HS-27A (cell line): ENCODE measurements at regions not wholly inside any gene's neighbourhood (a gene's known extent, or its start where the extent isn't known, plus 50 kb on each side); places are given as distances from the start of the nearest gene placed in this dataset.
"Not testable (repeated sequence)": the region's sequence is repeated elsewhere in the genome, so short reads cannot be mapped to it uniquely, and the experiment has no call there.

Experiments used
- DNase-seq: peaks from one replicate; pipeline ENCODE4 v3.0.0-alpha.2; 2012; ENCODE audit warnings: low read depth, missing footprints

- not testable (repeated sequence) for DNase-seq
Observed at GRCh38 chr20:30164389-30164788, 1093.1 kb upstream of the DEFB115 start.

DNA sequence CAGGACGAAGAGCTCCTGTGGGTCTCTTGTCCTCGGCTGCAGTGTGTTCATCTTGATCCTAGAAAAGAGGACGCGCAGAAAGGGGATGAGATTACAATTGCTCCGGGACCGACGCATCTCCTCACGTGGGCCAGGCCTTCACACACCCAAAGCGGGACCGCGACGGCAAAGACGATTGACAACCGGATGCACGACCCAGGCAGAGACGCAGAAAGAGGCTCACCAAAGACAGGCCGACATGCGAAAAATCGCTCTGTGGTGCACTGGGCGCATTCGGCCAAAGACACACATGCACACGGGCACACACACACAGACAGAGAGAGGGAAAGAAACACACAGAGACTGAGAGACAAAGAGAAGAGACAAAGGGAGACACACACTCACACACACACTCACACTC, 1089.9 kb upstream of the DEFB115 start:
- DNase-seq = no peak

- no peak for DNase-seq
Observed at GRCh38 chr20:30168025-30168799, 1089.3 kb upstream of the DEFB115 start.

- DNase-seq = no peak
Observed at GRCh38 chr20:30168800-30169138, 1088.7 kb upstream of the DEFB115 start.

- no peak for DNase-seq
Observed at GRCh38 chr20:30175681-30176080, 1081.8 kb upstream of the DEFB115 start.

- not testable (repeated sequence) for DNase-seq
Observed at GRCh38 chr20:30183124-30183523, 1074.3 kb upstream of the DEFB115 start.

DNA sequence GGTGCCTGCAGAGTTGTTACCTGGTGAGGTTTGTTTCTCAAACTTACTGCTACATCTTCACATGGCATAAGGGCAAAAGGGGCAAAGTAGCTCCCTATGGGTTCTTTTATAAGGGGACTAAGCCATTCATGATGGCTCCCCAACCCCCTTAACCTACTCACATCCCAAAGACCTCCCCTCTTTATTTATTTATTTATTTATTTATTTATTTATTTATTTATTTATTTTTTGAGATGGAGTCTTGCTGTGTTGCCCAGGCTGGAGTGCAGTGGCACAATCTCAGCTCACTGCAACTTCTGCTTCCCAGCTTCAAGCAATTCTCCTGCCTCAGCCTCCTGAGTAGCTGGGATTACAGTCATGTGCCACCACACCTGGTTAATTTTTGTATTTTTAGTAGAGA, 1065.7 kb upstream of the DEFB115 start:
- not testable (repeated sequence) for DNase-seq

GRCh38 chr20:30234477-30234876, 1023.0 kb upstream of the DEFB115 start:
- DNase-seq = not testable (repeated sequence)

- not testable (repeated sequence) for DNase-seq
Observed at GRCh38 chr20:30275073-30275472, 982.4 kb upstream of the DEFB115 start.

DNA sequence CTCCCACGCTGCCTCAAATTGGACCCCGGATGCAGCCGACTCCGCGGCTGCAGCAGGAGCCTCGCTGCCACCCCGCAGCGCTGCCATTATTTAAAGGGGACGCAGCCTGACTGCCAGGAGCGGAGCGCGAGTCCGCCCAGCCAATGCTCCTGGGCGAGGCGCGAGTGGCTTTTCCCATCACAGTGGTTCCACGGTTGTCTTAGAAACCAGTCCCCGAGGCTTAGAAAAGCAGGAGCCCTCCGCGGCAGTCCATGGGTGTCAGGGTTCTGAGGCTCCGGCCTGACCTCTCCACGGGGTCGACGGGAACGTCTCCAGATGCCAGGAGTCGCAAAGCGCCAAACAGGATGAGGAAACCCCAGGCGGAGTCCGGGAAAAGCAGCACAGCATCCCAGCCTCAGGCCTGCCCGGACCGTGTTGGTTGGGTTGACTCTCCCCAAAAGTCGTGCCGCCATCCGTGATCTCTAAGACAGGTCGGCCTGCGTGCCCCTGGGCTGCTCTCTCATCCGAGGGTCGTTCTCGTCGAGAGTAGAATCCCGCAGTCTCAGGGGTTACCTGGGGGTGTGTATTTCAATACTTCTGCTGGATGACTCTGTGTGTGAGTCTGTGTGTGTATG, 975.8 kb upstream of the DEFB115 start:
- DNase-seq = no peak

DNA sequence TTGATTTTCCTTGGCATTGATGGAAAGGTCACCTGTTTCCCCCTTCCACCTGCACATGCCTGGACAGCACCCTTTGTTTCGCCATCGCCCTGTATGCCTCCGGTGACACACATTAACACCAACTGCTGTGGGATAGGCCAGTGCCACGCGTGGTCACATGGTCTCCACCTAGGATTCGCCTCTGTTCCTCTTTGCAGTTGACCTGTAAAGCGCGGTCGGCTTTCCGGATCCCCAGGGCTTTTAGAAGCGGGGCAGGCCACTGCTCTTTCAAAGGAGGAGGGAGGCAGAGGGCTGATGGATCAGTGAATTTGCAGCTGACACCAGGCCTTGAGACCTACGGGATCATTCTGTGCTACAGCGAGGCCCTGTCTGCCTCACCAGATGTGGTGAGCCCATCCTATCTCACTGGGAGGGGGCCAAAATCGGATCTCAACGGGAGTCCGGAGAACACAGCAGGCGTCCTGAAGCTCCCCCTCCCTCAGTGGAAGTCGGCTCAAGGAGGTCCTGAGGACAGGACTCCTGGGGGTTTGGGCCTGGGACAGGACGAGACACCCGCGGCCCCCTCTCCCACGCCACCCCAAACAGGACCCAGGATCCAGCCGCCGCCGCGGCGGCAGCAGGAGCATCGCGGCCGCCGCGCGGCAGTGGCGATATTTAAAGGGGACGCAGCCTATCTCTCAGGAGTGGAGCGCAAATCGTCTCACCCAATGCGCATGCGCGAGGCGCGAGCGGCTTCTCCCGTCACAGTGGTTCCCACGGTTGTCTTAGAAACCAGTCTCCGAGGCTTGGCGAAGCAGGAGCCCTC, 973.8 kb upstream of the DEFB115 start:
- not testable (repeated sequence) for DNase-seq

DNA sequence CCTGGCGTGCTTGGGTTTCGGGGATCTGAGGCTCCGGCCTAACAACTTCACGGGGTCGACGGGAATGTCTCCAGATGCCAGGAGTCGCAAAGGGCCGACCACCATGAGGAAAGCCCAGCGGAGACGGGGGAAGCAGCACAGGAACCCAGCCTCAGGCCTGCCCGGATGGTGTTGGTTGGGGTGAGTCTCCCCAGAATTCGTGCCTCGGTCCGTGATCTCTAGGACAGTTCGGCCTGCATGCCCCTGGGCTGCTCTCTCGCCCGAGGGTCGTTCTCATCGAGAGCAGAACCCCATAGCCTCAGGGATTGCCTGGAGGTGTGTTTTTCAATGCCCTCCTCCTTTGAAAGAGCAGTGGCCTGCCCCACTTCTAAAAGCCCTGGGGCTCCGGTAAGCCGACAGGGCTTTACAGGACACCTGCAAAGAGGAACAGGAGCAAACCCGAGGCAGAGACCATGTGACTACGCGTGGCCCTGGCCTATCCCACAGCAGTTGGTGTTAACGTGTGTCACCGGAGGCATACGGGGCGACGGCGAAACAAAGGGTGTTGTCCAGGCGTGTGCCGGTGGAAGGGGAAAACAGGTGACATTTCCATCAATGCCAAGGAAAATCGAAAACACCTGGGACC, 973.1 kb upstream of the DEFB115 start:
- DNase-seq = no peak

DNA sequence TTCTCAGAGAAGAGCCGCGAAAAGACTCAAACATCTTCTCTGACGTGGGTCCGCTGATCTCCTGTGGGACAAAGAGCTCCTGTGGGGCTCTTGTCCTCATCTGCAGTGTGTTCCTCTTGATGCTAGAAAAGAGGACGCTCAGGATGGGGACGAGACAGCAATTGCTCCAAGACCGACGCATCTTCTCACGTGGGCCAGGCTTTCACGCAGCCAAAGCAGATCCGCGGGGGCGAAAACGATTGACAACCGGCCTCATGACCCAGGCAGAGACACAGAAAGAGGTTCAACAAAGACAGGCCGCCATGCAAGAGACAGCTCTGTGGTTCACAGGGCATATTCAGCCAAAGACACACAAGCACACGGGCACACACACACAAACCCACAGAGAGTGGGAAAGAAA, 971.8 kb upstream of the DEFB115 start:
- DNase-seq = no peak

DNA sequence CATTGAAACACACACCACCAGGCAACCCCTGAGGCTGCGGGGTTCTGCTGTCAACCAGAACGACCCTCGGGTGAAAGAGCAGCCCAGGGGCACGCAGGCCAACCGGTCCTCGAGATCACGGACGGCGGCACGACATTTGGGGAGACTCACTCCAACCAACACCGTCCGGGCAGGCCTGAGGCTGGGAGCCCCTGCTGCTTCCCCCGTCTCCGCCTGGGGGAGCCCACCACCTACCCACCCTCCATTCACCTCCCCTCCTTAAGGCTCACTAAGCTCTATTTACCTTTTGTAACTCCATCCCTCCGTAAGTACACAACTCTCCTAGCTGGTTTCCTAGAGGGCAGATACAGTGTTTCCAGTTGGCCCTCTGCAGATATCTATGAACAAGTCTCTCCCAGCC, 971.3 kb upstream of the DEFB115 start:
- no peak for DNase-seq

DNA sequence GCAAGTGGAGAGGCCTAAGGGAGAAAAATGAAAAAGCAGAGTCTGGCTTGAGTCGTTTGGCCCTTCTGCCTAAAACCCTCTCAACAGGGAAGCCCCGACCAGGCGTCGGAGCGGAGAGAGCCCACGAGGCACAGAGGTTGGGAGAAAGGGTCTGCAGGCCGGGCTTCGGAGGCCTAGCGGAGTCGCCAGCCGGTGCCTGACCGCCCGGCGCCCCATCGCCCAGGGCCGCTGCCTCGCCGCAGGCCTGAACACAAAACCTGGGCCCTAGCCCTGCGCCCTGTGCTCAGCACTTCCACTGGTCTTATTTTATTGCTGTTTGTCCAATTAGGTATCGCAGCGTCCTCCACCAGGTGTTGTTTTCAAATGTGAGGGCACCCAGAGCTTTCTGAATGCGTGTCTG, 970.0 kb upstream of the DEFB115 start:
- not testable (repeated sequence) for DNase-seq

GRCh38 chr20:30288346-30288745, 969.1 kb upstream of the DEFB115 start:
- no peak for DNase-seq

- not testable (repeated sequence) for DNase-seq
Observed at GRCh38 chr20:30289049-30289448, 968.4 kb upstream of the DEFB115 start.

DNA sequence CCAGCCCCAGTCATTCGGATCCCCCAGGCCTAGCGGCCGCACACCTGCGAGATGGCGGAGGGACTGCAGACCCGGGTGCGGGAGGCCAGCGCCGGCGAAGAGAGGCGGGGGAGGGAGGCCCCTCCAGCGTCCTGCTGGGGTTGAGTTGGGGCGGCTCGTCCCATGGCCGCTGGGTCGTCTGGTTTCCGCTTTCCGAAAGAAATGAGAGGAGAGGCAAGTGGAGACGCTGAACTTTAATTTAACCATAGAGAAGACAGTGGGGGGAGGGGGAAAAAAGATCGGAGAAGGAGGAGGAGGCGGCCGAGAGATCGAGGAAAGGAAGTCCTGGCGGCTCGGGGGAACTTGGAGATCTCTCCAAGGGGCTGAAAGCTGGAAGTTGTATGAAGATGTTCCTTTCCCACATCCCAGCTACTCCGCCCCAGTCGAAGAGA, 967.7 kb upstream of the DEFB115 start:
- not testable (repeated sequence) for DNase-seq

GRCh38 chr20:30290361-30291063, 967.0 kb upstream of the DEFB115 start:
- DNase-seq = not testable (repeated sequence)

- not testable (repeated sequence) for DNase-seq
Observed at GRCh38 chr20:30291064-30291379, 966.4 kb upstream of the DEFB115 start.

DNA sequence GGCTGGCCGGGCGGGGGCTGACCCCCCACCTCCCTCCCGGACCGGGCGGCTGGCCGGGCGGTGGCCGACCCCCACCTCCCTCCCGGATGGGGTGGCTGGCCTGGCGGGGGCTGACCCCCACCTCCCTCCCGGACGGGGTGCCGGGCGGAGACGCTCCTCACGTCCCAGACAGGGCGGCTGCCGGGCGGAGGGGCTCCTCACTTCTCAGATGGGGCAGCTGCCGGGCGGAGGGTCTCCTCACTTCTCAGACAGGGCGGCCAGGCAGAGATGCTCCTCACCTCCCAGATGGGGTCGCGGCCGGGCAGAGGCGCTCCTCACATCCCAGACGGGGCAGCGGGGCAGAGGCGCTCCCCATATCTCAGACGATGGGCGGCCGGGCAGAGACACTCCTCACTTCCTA, 965.8 kb upstream of the DEFB115 start:
- DNase-seq = not testable (repeated sequence)

DNA sequence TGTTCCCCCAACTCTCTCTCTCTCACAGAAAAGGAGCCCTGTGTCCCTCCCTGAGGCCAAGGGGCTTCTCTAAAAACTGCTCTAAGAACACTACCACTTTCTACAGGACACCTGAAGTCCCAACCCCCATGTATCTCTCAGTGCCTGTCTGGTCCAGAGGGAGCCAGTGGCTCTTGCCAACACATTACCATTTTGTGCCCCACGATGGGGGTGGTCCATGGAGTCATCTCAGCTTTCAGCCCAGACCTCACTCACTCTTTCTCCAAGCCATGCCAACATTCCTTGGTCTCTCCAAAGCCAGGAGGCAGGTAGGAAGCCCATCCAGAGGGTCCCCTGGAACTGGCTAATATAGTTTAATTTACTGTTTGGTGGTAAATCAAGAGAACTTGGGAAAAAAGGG, 962.1 kb upstream of the DEFB115 start:
- DNase-seq = not testable (repeated sequence)
